CD4-positive, alpha-beta T cell (primary cell): ENCODE measurements at regions not wholly inside any gene's neighbourhood (a gene's known extent, or its start where the extent isn't known, plus 50 kb on each side); places are given as distances from the start of the nearest gene placed in this dataset.

Experiments used
- ATAC-seq: fragments of 200-7000 bp; cut with Tn5 transposase; one replicate; pipeline ENCODE4 v1.10.0; 2022; ENCODE audit warnings: mild to moderate bottlenecking; ENCODE audit not compliant: poor library complexity
- CTCF ChIA-PET: fragments of 350-600 bp; sonication (Branson Sonifier 250); formaldehyde crosslinking; loops from one replicate; lab custom pipeline; 2021; ENCODE audit warnings: antibody characterized with exemption, inconsistent platforms; lab: Charles Lee
- POLR2A ChIA-PET: fragments of 350-600 bp; sonication (Branson Sonifier 250); formaldehyde crosslinking; loops from one replicate; lab custom pipeline; 2021; ENCODE audit warnings: antibody characterized with exemption, inconsistent platforms; lab: Charles Lee
- DNase-seq, 14 experiments: peaks; one replicate each; pipeline ENCODE4 v3.0.0-alpha.2; 2013 to 2020; ENCODE audit warnings: mixed read lengths in 2 of 14
- H3K27ac ChIP-seq, 2 donors: one replicate each; pipeline versions ENCODE4 v1.5.1 to v1.7.0; 2013; ENCODE audit warnings: low read length in 2 of 2, low read depth in 1 of 2, mild to moderate bottlenecking in 1 of 2
- H3K27me3 ChIP-seq, 2 experiments: 1 replicate in 1 of 2; 2 replicates in 1 of 2; pipeline versions ENCODE4 v1.6.1 to v1.7.0; 2013; ENCODE audit warnings: low read length in 2 of 2, control low read depth in 1 of 2, mild to moderate bottlenecking in 1 of 2, moderate library complexity in 1 of 2; ENCODE audit not compliant: insufficient read depth in 2 of 2, control insufficient read depth in 1 of 2
- H3K36me3 ChIP-seq: one replicate; pipeline ENCODE4 v1.6.1; 2013; ENCODE audit warnings: low read length, control low read depth; ENCODE audit not compliant: insufficient read depth
- H3K4me1 ChIP-seq: one replicate; pipeline ENCODE4 v1.6.1; 2013; ENCODE audit warnings: low read length, control low read depth; ENCODE audit not compliant: insufficient read depth
- H3K4me3 ChIP-seq: one replicate; pipeline ENCODE4 v1.5.1; 2013; ENCODE audit warnings: mild to moderate bottlenecking, low read length, moderate library complexity
- H3K9me3 ChIP-seq, 2 experiments: 1 replicate in 1 of 2; 2 replicates in 1 of 2; pipeline versions ENCODE4 v1.6.1 to v1.7.0; 2013; ENCODE audit warnings: low read length in 2 of 2, mild to moderate bottlenecking in 2 of 2, control low read depth in 1 of 2, moderate library complexity in 1 of 2; ENCODE audit not compliant: control insufficient read depth in 1 of 2, insufficient read depth in 1 of 2
- H3K27ac Mint-ChIP-seq: one replicate; pipeline ENCODE4 v1.8.0; 2020; ENCODE audit warnings: mixed read lengths
- H3K27me3 Mint-ChIP-seq: one replicate; pipeline ENCODE4 v1.8.0; 2021; ENCODE audit warnings: mixed read lengths
- H3K36me3 Mint-ChIP-seq: one replicate; pipeline ENCODE4 v1.8.0; 2021; ENCODE audit warnings: low read depth, mixed read lengths
- H3K4me1 Mint-ChIP-seq: one replicate; pipeline ENCODE4 v1.8.0; 2021; ENCODE audit warnings: low read depth, mixed read lengths
- H3K4me3 Mint-ChIP-seq: one replicate; pipeline ENCODE4 v1.8.0; 2020; ENCODE audit warnings: mild to moderate bottlenecking, mixed read lengths
- H3K9me3 Mint-ChIP-seq: one replicate; pipeline ENCODE4 v1.8.0; 2020; ENCODE audit warnings: mixed read lengths
- intact Hi-C, 2 experiments: fragments of 100-400 bp; cut with DNase I in 1 of 2; cut with micrococcal nuclease in 1 of 2; formaldehyde crosslinking; loops; one replicate each; pipeline versions ENCODE4 v1.15.1 to v1.9.0; 2023 to 2025; cut with DNase I, micrococcal nuclease
- TF ChIP-seq, protein P1 (sequence below): fragments of 200-600 bp; IDR thresholded peaks from one replicate; pipeline ENCODE4 v1.8.0; 2022; ENCODE audit warnings: antibody characterized with exemption, mild to moderate bottlenecking

DNA sequence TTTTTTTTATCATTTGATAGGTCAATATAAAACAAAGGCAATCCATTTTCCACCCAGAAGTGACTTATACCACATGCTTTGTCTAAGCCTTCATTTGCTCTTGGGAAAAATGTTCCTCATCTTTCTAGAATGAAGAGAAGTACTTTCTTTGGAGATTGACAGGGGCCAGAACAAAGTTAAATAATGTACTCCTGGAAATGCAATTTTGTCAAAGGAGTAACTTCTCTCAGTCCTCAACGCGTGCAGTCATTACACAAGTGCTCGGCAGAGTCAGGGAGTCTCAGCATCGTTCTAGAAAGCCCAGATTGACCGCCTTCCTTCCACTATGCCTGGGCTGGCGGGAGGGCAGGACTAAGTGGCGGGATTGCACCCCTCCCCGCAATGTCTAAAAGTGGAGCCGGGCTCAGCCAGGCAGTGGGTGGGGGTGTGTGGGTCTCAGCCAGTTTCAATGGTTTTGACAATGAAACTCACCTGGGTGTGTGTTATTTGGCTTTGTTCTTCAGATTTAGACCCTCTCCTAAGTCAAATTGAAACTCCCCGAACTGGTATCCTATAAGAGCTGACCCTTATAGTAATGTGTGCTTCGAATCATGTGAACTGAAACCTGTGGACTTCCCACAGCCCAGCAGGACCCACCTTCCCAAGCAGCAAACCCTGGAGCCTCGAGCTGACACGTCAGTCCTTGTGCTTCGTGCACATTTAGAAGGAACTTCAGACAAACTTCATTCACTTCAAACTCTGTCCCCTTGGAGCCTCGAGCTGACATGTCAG is 63.2 kb upstream of the DUSP22 start:
- intact Hi-C loops = loop anchor here in 1 of 2 experiments (5.0 kb wide), 1 partner anchor 63 kb away; the partner anchor contains the start of gene DUSP22
- H3K36me3 ChIP-seq = no peaks in the 10 kb centered on the region
- no peak for ATAC-seq
- ChIA-PET CTCF (no interaction called here), POLR2A (no interaction called here)
- Mint-ChIP-seq H3K36me3 (no peaks in the 10 kb centered on the region), H3K27ac (no peak overlapping the region), H3K27me3 (no peaks in the 10 kb centered on the region), H3K4me3 (no peak overlapping the region), H3K4me1 (peaks cover 26% of the 10 kb centered on the region), H3K9me3 (no peaks in the 10 kb centered on the region)
- TF ChIP-seq, protein P1, sequence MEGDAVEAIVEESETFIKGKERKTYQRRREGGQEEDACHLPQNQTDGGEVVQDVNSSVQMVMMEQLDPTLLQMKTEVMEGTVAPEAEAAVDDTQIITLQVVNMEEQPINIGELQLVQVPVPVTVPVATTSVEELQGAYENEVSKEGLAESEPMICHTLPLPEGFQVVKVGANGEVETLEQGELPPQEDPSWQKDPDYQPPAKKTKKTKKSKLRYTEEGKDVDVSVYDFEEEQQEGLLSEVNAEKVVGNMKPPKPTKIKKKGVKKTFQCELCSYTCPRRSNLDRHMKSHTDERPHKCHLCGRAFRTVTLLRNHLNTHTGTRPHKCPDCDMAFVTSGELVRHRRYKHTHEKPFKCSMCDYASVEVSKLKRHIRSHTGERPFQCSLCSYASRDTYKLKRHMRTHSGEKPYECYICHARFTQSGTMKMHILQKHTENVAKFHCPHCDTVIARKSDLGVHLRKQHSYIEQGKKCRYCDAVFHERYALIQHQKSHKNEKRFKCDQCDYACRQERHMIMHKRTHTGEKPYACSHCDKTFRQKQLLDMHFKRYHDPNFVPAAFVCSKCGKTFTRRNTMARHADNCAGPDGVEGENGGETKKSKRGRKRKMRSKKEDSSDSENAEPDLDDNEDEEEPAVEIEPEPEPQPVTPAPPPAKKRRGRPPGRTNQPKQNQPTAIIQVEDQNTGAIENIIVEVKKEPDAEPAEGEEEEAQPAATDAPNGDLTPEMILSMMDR = no peak
- DNase-seq = no peak
- no peak overlapping the region for H3K27ac ChIP-seq
- no peaks in the 10 kb centered on the region for H3K27me3 ChIP-seq
- peaks cover 26% of the 10 kb centered on the region for H3K4me1 ChIP-seq
- no peak overlapping the region for H3K4me3 ChIP-seq
- no peaks in the 10 kb centered on the region for H3K9me3 ChIP-seq

DNA sequence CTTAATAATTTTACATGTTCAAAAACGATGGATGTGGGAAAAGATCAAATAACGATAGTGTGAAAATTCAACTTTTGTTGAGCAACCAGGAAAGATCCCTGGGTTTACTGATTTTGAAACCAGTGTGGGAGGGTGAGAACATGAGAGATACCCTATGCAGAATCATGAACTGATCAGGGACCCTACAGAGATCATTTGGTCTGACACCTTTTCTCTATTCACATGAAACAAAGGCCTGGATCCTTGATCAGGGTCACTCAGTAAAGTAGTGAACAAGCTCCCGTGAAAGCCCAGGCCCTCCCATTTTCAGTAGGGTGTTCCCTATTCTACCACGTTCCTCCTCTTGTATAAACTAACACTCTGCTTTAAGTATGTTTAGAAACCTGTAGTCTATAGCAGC is 60.5 kb upstream of the DUSP22 start:
- Histone ChIP-seq H3K27ac (no peak overlapping the region), H3K27me3 (no peaks in the 10 kb centered on the region), H3K9me3 (no peaks in the 10 kb centered on the region), H3K36me3 (no peaks in the 10 kb centered on the region), H3K4me1 (peaks cover 31% of the 10 kb centered on the region), H3K4me3 (no peak overlapping the region)
- Mint-ChIP-seq H3K9me3 (no peaks in the 10 kb centered on the region), H3K27ac (no peak overlapping the region), H3K27me3 (no peaks in the 10 kb centered on the region), H3K36me3 (no peaks in the 10 kb centered on the region), H3K4me3 (no peak overlapping the region), H3K4me1 (peaks cover 21% of the 10 kb centered on the region)
- ATAC-seq (no peak), DNase-seq (no peak)
- TF ChIP-seq, protein P1 = no peak
- ChIA-PET CTCF (no interaction called here), POLR2A (no interaction called here)
- intact Hi-C loops = no loop called here

DNA sequence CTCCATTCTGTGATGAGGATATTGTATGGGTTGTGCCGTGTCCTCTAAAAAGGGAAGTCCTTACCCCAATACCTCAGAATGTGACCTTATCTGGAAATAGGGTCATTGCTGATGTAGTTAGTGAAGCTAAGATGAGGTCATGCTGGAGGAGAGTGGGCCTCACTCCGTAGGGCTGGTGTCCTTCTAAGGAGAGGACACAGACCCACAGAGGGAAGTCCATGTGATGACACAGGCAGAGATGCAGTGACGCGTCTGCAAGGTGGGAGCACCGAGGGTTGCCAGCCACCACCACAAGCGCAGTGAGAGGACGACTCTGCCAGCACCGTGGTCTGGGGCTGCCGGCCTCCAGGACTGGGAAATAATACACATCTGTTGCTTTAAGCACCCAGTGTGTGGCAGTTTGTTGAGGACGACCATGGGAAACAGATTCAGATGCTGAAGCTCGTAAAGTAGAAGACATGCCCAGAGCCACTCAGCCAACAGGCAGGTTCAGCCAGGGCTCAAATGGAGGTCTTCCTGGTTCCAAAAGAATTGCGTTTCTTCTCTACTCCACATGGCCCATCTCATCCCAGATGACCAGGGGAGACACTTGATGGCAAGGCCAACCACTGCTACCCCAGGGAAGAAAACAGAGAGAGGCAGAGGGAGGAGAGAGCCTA is 59.2 kb upstream of the DUSP22 start:
- H3K36me3 Mint-ChIP-seq = no peaks in the 10 kb centered on the region
- intact Hi-C loops = no loop called here
- ATAC-seq = no peak
- H3K4me3 ChIP-seq = no peak overlapping the region
- no peak for DNase-seq
- no peak overlapping the region for H3K27ac ChIP-seq
- H3K27me3 ChIP-seq = no peaks in the 10 kb centered on the region
- no peaks in the 10 kb centered on the region for H3K9me3 ChIP-seq
- no peaks in the 10 kb centered on the region for H3K36me3 ChIP-seq
- H3K27me3 Mint-ChIP-seq = no peaks in the 10 kb centered on the region
- H3K4me1 Mint-ChIP-seq = peaks cover 23% of the 10 kb centered on the region
- H3K4me3 Mint-ChIP-seq = no peak overlapping the region
- CTCF ChIA-PET = interaction anchor here (0.6 kb wide), 1 partner anchor 37 kb away, joined by 3 read pairs; no protein-coding TSS in a partner anchor
- peaks cover 31% of the 10 kb centered on the region for H3K4me1 ChIP-seq
- POLR2A ChIA-PET = no interaction called here
- TF ChIP-seq, protein P1 = no peak
- H3K27ac Mint-ChIP-seq = no peak overlapping the region
- no peaks in the 10 kb centered on the region for H3K9me3 Mint-ChIP-seq
